T-helper 2 cell treated with Interferon-gamma antibody and Interleukin-4, amounts not matched to agents 5 μg/mL and 100 μg/mL, for 36 hours (primary cell): ENCODE measurements at regions not wholly inside any gene's neighbourhood (a gene's known extent, or its start where the extent isn't known, plus 50 kb on each side); places are given as distances from the start of the nearest gene placed in this dataset.

ENCODE experiments used
- DNase-seq: peaks from one replicate; pipeline ENCODE4 v3.0.0; 2021; ENCODE audit warnings: low spot score
- H3K27ac Mint-ChIP-seq: one replicate; pipeline ENCODE4 v1.8.0; 2021; ENCODE audit warnings: mild to moderate bottlenecking, mixed read lengths
- H3K27me3 Mint-ChIP-seq: one replicate; pipeline ENCODE4 v1.8.0; 2021; ENCODE audit warnings: low read depth, mixed read lengths
- H3K36me3 Mint-ChIP-seq: one replicate; pipeline ENCODE4 v1.8.0; 2021; ENCODE audit warnings: low read depth, mixed read lengths
- H3K4me1 Mint-ChIP-seq: one replicate; pipeline ENCODE4 v1.8.0; 2021; ENCODE audit warnings: low read depth, mixed read lengths
- H3K4me3 Mint-ChIP-seq: one replicate; pipeline ENCODE4 v1.8.0; 2022; ENCODE audit warnings: mild to moderate bottlenecking, moderate library complexity, mixed read lengths
- H3K9me3 Mint-ChIP-seq: one replicate; pipeline ENCODE4 v1.8.0; 2021; ENCODE audit warnings: mixed read lengths

GRCh38 chr18:29681578-29681977 lies 1361.0 kb downstream of the DSC3 start:
- no peak for DNase-seq
- Mint-ChIP-seq H3K27me3 (no peaks in the 10 kb centered on the region), H3K27ac (no peak overlapping the region), H3K4me3 (no peak overlapping the region), H3K9me3 (peaks cover 38% of the 10 kb centered on the region), H3K36me3 (no peaks in the 10 kb centered on the region), H3K4me1 (no peaks in the 10 kb centered on the region)

GRCh38 chr18:29664278-29665036 lies 1378.1 kb downstream of the DSC3 start:
- no peak overlapping the region for H3K27ac Mint-ChIP-seq
- H3K4me3 Mint-ChIP-seq: no peak overlapping the region
- no peaks in the 10 kb centered on the region for H3K36me3 Mint-ChIP-seq
- H3K4me1 Mint-ChIP-seq: no peaks in the 10 kb centered on the region
- H3K9me3 Mint-ChIP-seq: peaks cover 25% of the 10 kb centered on the region
- H3K27me3 Mint-ChIP-seq: no peaks in the 10 kb centered on the region
- no peak for DNase-seq

- DNase-seq: no peak
- Mint-ChIP-seq H3K9me3 (peaks cover 31% of the 10 kb centered on the region), H3K4me1 (no peaks in the 10 kb centered on the region), H3K36me3 (no peaks in the 10 kb centered on the region), H3K27ac (no peak overlapping the region), H3K27me3 (no peaks in the 10 kb centered on the region), H3K4me3 (no peak overlapping the region)
These were observed 1380.6 kb downstream of the DSC3 start for GRCh38 chr18:29661924-29662323.

- H3K27me3 Mint-ChIP-seq: no peaks in the 10 kb centered on the region
- no peaks in the 10 kb centered on the region for H3K36me3 Mint-ChIP-seq
- H3K27ac Mint-ChIP-seq: no peak overlapping the region
- no peak overlapping the region for H3K4me3 Mint-ChIP-seq
- H3K4me1 Mint-ChIP-seq: no peaks in the 10 kb centered on the region
- DNase-seq: no peak
- H3K9me3 Mint-ChIP-seq: peaks cover 42% of the 10 kb centered on the region
These were observed 1381.8 kb downstream of the DSC3 start for GRCh38 chr18:29660777-29661176.

GRCh38 chr18:29653671-29654215 lies 1388.8 kb downstream of the DSC3 start:
- H3K4me1 Mint-ChIP-seq: no peaks in the 10 kb centered on the region
- DNase-seq: no peak
- peaks cover 60% of the 10 kb centered on the region for H3K9me3 Mint-ChIP-seq
- H3K27ac Mint-ChIP-seq: no peak overlapping the region
- H3K27me3 Mint-ChIP-seq: no peaks in the 10 kb centered on the region
- no peaks in the 10 kb centered on the region for H3K36me3 Mint-ChIP-seq
- H3K4me3 Mint-ChIP-seq: no peak overlapping the region

- Mint-ChIP-seq H3K27ac (no peak overlapping the region), H3K4me1 (no peaks in the 10 kb centered on the region), H3K9me3 (peaks cover 62% of the 10 kb centered on the region), H3K4me3 (no peak overlapping the region), H3K27me3 (no peaks in the 10 kb centered on the region), H3K36me3 (no peaks in the 10 kb centered on the region)
- DNase-seq: no peak
These were observed 1389.7 kb downstream of the DSC3 start for GRCh38 chr18:29652797-29653196.

- Mint-ChIP-seq H3K9me3 (peaks cover 58% of the 10 kb centered on the region), H3K27ac (no peak overlapping the region), H3K4me3 (no peak overlapping the region), H3K4me1 (no peaks in the 10 kb centered on the region), H3K36me3 (no peaks in the 10 kb centered on the region), H3K27me3 (no peaks in the 10 kb centered on the region)
- DNase-seq: no peak
These were observed 1391.3 kb downstream of the DSC3 start for GRCh38 chr18:29651122-29651680.

GRCh38 chr18:29648891-29649290 lies 1393.7 kb downstream of the DSC3 start:
- H3K4me3 Mint-ChIP-seq: no peak overlapping the region
- no peaks in the 10 kb centered on the region for H3K36me3 Mint-ChIP-seq
- H3K9me3 Mint-ChIP-seq: peaks cover 57% of the 10 kb centered on the region
- H3K27me3 Mint-ChIP-seq: no peaks in the 10 kb centered on the region
- no peak for DNase-seq
- H3K4me1 Mint-ChIP-seq: no peaks in the 10 kb centered on the region
- no peak overlapping the region for H3K27ac Mint-ChIP-seq

GRCh38 chr18:29647700-29648099 lies 1394.8 kb downstream of the DSC3 start:
- DNase-seq: no peak
- peaks cover 48% of the 10 kb centered on the region for H3K9me3 Mint-ChIP-seq
- no peak overlapping the region for H3K4me3 Mint-ChIP-seq
- no peak overlapping the region for H3K27ac Mint-ChIP-seq
- H3K27me3 Mint-ChIP-seq: no peaks in the 10 kb centered on the region
- H3K4me1 Mint-ChIP-seq: no peaks in the 10 kb centered on the region
- H3K36me3 Mint-ChIP-seq: no peaks in the 10 kb centered on the region

GRCh38 chr18:29644276-29644675 lies 1398.3 kb downstream of the DSC3 start:
- Mint-ChIP-seq H3K4me3 (no peak overlapping the region), H3K27ac (no peak overlapping the region), H3K36me3 (no peaks in the 10 kb centered on the region), H3K27me3 (no peaks in the 10 kb centered on the region), H3K9me3 (peaks cover 53% of the 10 kb centered on the region), H3K4me1 (no peaks in the 10 kb centered on the region)
- no peak for DNase-seq

- Mint-ChIP-seq H3K27ac (no peak overlapping the region), H3K36me3 (no peaks in the 10 kb centered on the region), H3K4me1 (no peaks in the 10 kb centered on the region), H3K9me3 (peaks cover 51% of the 10 kb centered on the region), H3K27me3 (no peaks in the 10 kb centered on the region), H3K4me3 (no peak overlapping the region)
- DNase-seq: no peak
These were observed 1413.0 kb downstream of the DSC3 start for GRCh38 chr18:29629493-29630036.

GRCh38 chr18:29626094-29626493 lies 1416.4 kb downstream of the DSC3 start:
- no peak overlapping the region for H3K4me3 Mint-ChIP-seq
- no peaks in the 10 kb centered on the region for H3K36me3 Mint-ChIP-seq

GRCh38 chr18:29616867-29617266 lies 1425.7 kb downstream of the DSC3 start:
- H3K4me3 Mint-ChIP-seq: no peak overlapping the region
- H3K9me3 Mint-ChIP-seq: peaks cover 33% of the 10 kb centered on the region
- no peaks in the 10 kb centered on the region for H3K36me3 Mint-ChIP-seq
- no peak for DNase-seq
- no peak overlapping the region for H3K27ac Mint-ChIP-seq
- H3K27me3 Mint-ChIP-seq: no peaks in the 10 kb centered on the region
- no peaks in the 10 kb centered on the region for H3K4me1 Mint-ChIP-seq

More at GRCh38 chr18:29626094-29626493, 1416.4 kb downstream of the DSC3 start:
- no peak for DNase-seq
- Mint-ChIP-seq H3K27ac (no peak overlapping the region), H3K9me3 (peaks cover 22% of the 10 kb centered on the region), H3K4me1 (no peaks in the 10 kb centered on the region), H3K27me3 (no peaks in the 10 kb centered on the region)

- no peak overlapping the region for H3K4me3 Mint-ChIP-seq
- no peaks in the 10 kb centered on the region for H3K4me1 Mint-ChIP-seq
- peaks cover 43% of the 10 kb centered on the region for H3K9me3 Mint-ChIP-seq
- H3K36me3 Mint-ChIP-seq: no peaks in the 10 kb centered on the region
- H3K27ac Mint-ChIP-seq: no peak overlapping the region
- no peak for DNase-seq
- no peaks in the 10 kb centered on the region for H3K27me3 Mint-ChIP-seq
These were observed 1432.1 kb upstream of the CDH2 start for GRCh38 chr18:29608982-29609381.
